ENCODE measurements at regions not wholly inside any gene's neighbourhood (a gene's known extent, or its start where the extent isn't known, plus 50 kb on each side); places are given as distances from the start of the nearest gene placed in this dataset.

DNA sequence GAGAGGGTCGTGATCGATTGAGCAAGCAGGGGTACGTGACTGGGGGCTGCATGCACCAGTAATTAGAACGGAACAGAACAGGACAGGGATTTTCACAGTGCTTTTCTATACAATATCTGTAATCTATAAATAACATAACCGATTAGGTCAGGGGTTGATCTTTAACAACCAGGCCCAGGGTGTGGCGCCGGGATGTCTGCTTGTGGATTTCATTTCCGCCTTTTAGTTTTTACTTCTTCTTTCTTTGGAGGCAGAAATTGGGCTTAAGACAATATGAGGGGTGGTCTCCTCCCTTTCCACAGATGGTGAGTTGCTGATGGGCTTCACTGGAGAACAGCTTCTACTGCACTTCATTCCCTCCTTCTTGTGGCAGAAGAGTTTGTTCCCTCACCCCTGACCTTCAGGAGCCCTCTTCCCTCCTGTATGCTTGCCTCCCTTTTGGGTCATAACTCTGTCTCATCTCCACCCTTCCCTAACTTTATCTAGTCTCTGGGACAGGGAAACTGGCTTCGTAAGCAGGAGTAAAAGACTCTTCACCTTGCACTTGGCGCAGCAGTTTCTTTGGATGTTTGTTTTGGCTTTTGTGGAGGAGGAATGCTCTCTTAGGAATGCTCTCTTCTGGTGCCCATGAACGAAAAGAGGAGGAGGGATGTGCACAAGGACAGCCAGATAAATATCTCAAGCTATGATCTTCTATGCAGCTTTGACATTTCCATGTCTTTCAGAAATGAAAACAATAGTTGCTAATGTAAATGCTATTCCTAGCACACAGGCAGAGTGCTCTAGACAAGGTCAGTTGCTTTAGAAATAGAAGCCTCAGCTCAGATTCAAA, 139.8 kb upstream of the RPS23 start:
- H3K36me3 ChIP-seq (ENCODE audit: insufficient read depth, low read length): no peaks in the 10 kb centered on the region
- peaks cover 32% of the 10 kb centered on the region for H3K4me1 Mint-ChIP-seq (ENCODE audit: low read depth, unreplicated experiment)
- peak overlapping the region; percentile 26 for H3K27ac ChIP-seq (ENCODE audit: low read depth, low read length)
- H3K27me3 Mint-ChIP-seq (ENCODE audit: low read depth, unreplicated experiment): no peaks in the 10 kb centered on the region
- no peak overlapping the region for H2AFZ ChIP-seq (ENCODE audit: low read depth, low read length)
- peaks cover 42% of the 10 kb centered on the region for H3K4me1 ChIP-seq (ENCODE audit: insufficient read depth, low read length)
- peak overlapping the region; percentile 10 for H3K4me2 ChIP-seq (ENCODE audit: low read length)
- no peaks in the 10 kb centered on the region for H3K27me3 ChIP-seq (ENCODE audit: insufficient read depth, low read length)
- no peak overlapping the region for H3K4me3 ChIP-seq (ENCODE audit: insufficient read depth, low read depth, low read length)
- H3K79me2 ChIP-seq (ENCODE audit: insufficient read depth, low read length): no peaks in the 10 kb centered on the region
- DNase-seq (ENCODE audit: low read depth): peak; percentile 52
- TF ChIP-seq EZH2 (IDR thresholded peaks at IDR 0.05; ENCODE audit: insufficient read depth, low read length): no peak
- TF ChIP-seq, protein P1, sequence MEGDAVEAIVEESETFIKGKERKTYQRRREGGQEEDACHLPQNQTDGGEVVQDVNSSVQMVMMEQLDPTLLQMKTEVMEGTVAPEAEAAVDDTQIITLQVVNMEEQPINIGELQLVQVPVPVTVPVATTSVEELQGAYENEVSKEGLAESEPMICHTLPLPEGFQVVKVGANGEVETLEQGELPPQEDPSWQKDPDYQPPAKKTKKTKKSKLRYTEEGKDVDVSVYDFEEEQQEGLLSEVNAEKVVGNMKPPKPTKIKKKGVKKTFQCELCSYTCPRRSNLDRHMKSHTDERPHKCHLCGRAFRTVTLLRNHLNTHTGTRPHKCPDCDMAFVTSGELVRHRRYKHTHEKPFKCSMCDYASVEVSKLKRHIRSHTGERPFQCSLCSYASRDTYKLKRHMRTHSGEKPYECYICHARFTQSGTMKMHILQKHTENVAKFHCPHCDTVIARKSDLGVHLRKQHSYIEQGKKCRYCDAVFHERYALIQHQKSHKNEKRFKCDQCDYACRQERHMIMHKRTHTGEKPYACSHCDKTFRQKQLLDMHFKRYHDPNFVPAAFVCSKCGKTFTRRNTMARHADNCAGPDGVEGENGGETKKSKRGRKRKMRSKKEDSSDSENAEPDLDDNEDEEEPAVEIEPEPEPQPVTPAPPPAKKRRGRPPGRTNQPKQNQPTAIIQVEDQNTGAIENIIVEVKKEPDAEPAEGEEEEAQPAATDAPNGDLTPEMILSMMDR (IDR thresholded peaks at IDR 0.05; ENCODE audit: insufficient read depth, low read depth, low read length): no peak
- no peaks in the 10 kb centered on the region for H4K20me1 ChIP-seq (ENCODE audit: insufficient read depth, low read length)
- no peaks in the 10 kb centered on the region for H3K9me3 ChIP-seq (ENCODE audit: insufficient read depth, low read depth, low read length)
- peaks cover 5% of the 10 kb centered on the region for H3K9me3 Mint-ChIP-seq (ENCODE audit: unreplicated experiment)
- peak overlapping the region; percentile 55 for H3K27ac Mint-ChIP-seq (ENCODE audit: unreplicated experiment)
- FAIRE-seq: no peak
- peak overlapping the region; percentile 4 for H3K9ac ChIP-seq (ENCODE audit: low read length)
- no peak overlapping the region for H3K4me3 Mint-ChIP-seq (ENCODE audit: unreplicated experiment)
- H3K36me3 Mint-ChIP-seq (ENCODE audit: low read depth, unreplicated experiment): peaks cover 2% of the 10 kb centered on the region

DNA sequence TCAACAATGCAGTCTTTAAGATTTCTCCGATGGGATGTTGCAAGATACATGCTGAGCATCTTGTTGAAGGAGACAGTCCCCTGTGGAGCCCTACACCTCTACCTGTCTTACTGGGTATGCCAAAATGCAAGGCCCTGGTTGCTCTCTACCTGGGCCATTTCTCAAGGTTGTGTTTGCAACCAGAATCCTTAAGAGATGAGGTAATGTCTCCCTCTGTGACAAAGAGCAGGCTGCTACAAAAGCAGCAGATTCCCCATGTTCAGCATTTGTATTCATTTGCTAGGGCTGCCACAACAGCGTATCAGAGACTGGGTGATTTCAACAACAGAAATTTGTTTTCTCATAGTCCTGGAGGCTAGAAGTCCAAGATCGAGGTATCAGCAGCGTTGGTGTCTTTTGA, 138.4 kb upstream of the RPS23 start:
- H3K36me3 ChIP-seq (ENCODE audit: insufficient read depth, low read length): no peaks in the 10 kb centered on the region
- H3K4me3 ChIP-seq (ENCODE audit: insufficient read depth, low read depth, low read length): no peak overlapping the region
- FAIRE-seq (no peak), DNase-seq (ENCODE audit: low read depth) (peak; percentile 39)
- peaks cover 4% of the 10 kb centered on the region for H3K36me3 Mint-ChIP-seq (ENCODE audit: low read depth, unreplicated experiment)
- H2AFZ ChIP-seq (ENCODE audit: low read depth, low read length): no peak overlapping the region
- peak overlapping the region; percentile 23 for H3K27ac Mint-ChIP-seq (ENCODE audit: unreplicated experiment)
- H3K4me1 ChIP-seq (ENCODE audit: insufficient read depth, low read length): peaks cover 36% of the 10 kb centered on the region
- no peaks in the 10 kb centered on the region for H3K27me3 ChIP-seq (ENCODE audit: insufficient read depth, low read length)
- TF ChIP-seq, protein P1 (IDR thresholded peaks at IDR 0.05; ENCODE audit: insufficient read depth, low read depth, low read length): no peak
- TF ChIP-seq EZH2 (IDR thresholded peaks at IDR 0.05; ENCODE audit: insufficient read depth, low read length): no peak
- no peak overlapping the region for H3K4me2 ChIP-seq (ENCODE audit: low read length)
- no peak overlapping the region for H3K27ac ChIP-seq (ENCODE audit: low read depth, low read length)
- no peak overlapping the region for H3K9ac ChIP-seq (ENCODE audit: low read length)
- no peaks in the 10 kb centered on the region for H4K20me1 ChIP-seq (ENCODE audit: insufficient read depth, low read length)
- no peaks in the 10 kb centered on the region for H3K79me2 ChIP-seq (ENCODE audit: insufficient read depth, low read length)
- no peak overlapping the region for H3K4me3 Mint-ChIP-seq (ENCODE audit: unreplicated experiment)
- H3K4me1 Mint-ChIP-seq (ENCODE audit: low read depth, unreplicated experiment): peaks cover 32% of the 10 kb centered on the region
- no peaks in the 10 kb centered on the region for H3K27me3 Mint-ChIP-seq (ENCODE audit: low read depth, unreplicated experiment)
- peaks cover 8% of the 10 kb centered on the region for H3K9me3 Mint-ChIP-seq (ENCODE audit: unreplicated experiment)
- no peaks in the 10 kb centered on the region for H3K9me3 ChIP-seq (ENCODE audit: insufficient read depth, low read depth, low read length)

DNA sequence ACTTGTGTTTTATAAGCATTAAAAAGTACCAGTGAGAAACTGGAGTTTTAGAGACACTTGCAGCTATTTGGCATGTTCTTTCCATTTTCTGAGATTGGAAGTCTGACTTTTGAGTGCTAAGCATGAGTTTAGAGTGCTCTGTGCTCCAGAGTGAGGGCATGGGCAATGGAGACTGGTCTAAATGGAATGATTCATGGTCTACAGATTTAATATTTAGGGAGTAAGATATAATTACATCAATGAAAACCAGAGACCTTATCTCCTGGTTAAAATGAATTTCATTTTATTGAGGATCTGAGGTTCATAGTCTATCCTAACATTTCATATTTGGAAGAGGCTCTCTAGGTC, 135.9 kb upstream of the RPS23 start:
- Histone ChIP-seq H3K9ac (ENCODE audit: low read length) (peak overlapping the region; percentile 64), H3K79me2 (ENCODE audit: insufficient read depth, low read length) (no peaks in the 10 kb centered on the region), H3K27ac (ENCODE audit: low read depth, low read length) (peak overlapping the region; percentile 85), H4K20me1 (ENCODE audit: insufficient read depth, low read length) (no peaks in the 10 kb centered on the region), H3K4me3 (ENCODE audit: insufficient read depth, low read depth, low read length) (no peak overlapping the region), H3K27me3 (ENCODE audit: insufficient read depth, low read length) (no peaks in the 10 kb centered on the region), H3K9me3 (ENCODE audit: insufficient read depth, low read depth, low read length) (no peaks in the 10 kb centered on the region), H3K36me3 (ENCODE audit: insufficient read depth, low read length) (no peaks in the 10 kb centered on the region), H3K4me1 (ENCODE audit: insufficient read depth, low read length) (peaks cover 27% of the 10 kb centered on the region), H3K4me2 (ENCODE audit: low read length) (peak overlapping the region; percentile 34), H2AFZ (ENCODE audit: low read depth, low read length) (no peak overlapping the region)
- DNase-seq (ENCODE audit: low read depth) (no peak), FAIRE-seq (no peak)
- H3K9me3 Mint-ChIP-seq (ENCODE audit: unreplicated experiment): peaks cover 6% of the 10 kb centered on the region
- no peak overlapping the region for H3K4me3 Mint-ChIP-seq (ENCODE audit: unreplicated experiment)
- TF ChIP-seq, protein P1 (IDR thresholded peaks at IDR 0.05; ENCODE audit: insufficient read depth, low read depth, low read length): no peak
- TF ChIP-seq EZH2 (IDR thresholded peaks at IDR 0.05; ENCODE audit: insufficient read depth, low read length): no peak
- peaks cover 4% of the 10 kb centered on the region for H3K36me3 Mint-ChIP-seq (ENCODE audit: low read depth, unreplicated experiment)
- peaks cover 26% of the 10 kb centered on the region for H3K4me1 Mint-ChIP-seq (ENCODE audit: low read depth, unreplicated experiment)
- no peaks in the 10 kb centered on the region for H3K27me3 Mint-ChIP-seq (ENCODE audit: low read depth, unreplicated experiment)
- H3K27ac Mint-ChIP-seq (ENCODE audit: unreplicated experiment): peak overlapping the region; percentile 89
